SK-N-SH (cell line): ENCODE measurements at regions not wholly inside any gene's neighbourhood (a gene's known extent, or its start where the extent isn't known, plus 50 kb on each side); places are given as distances from the start of the nearest gene placed in this dataset.

Experiments
- CTCF ChIA-PET: fragments of 300-600, 350-600 bp; formaldehyde crosslinking; extraction: SDS; loops from one replicate; lab custom pipeline; 2021; lab: Yijun Ruan, JAX
- POLR2A ChIA-PET: fragments of 350-600 bp; sonication (Branson Sonifier 250); formaldehyde crosslinking; extraction: SDS; loops from one replicate; lab custom pipeline; 2020; ENCODE audit warnings: antibody characterized with exemption, inconsistent platforms; lab: Yijun Ruan, JAX
- DNase-seq: peaks from one replicate; pipeline ENCODE4 v3.0.0; 2012
- H2AFZ ChIP-seq: fragments of 200-600 bp; sonication (generic); 2 replicates; pipeline ENCODE4 v1.8.1; 2016; ENCODE audit warnings: antibody characterized with exemption, mild to moderate bottlenecking, low read depth
- H3F3A ChIP-seq: fragments of 200-600 bp; sonication (generic); replicated peaks from 2 replicates; pipeline ENCODE3; 2016; ENCODE audit warnings: antibody characterized with exemption, mild to moderate bottlenecking; ENCODE audit not compliant: insufficient read depth
- H3K27ac ChIP-seq, 2 experiments: fragments of 200-500 bp in 1 of 2; fragments of 200-600 bp in 1 of 2; sonication (Bioruptor generic) in 1 of 2; sonication (generic), shearing (Covaris generic) in 1 of 2; 2 replicates each; pipeline versions ENCODE4 v1.5.1 to v1.6.1; 2014 to 2016; ENCODE audit warnings: low read depth in 2 of 2, inconsistent platforms in 1 of 2, low read length in 1 of 2, mild to moderate bottlenecking in 1 of 2, mixed read lengths in 1 of 2
- H3K27me3 ChIP-seq: fragments of 200-600 bp; sonication (generic), shearing (Covaris generic); 2 replicates; pipeline ENCODE4 v1.6.1; 2016; ENCODE audit warnings: mixed run types; ENCODE audit not compliant: insufficient read depth
- H3K36me3 ChIP-seq, 2 experiments: fragments of 200-500 bp in 1 of 2; fragments of 200-600 bp in 1 of 2; sonication (Bioruptor generic) in 1 of 2; sonication (generic) in 1 of 2; replicated peaks in 1 of 2; 2 replicates each; pipeline versions ENCODE3 to v1.5.1; 2014 to 2016; ENCODE audit warnings: low read length in 1 of 2, mild to moderate bottlenecking in 1 of 2; ENCODE audit not compliant: insufficient read depth in 2 of 2, control insufficient read depth in 1 of 2
- H3K4me1 ChIP-seq, 2 experiments: fragments of 200-500 bp in 1 of 2; fragments of 200-600 bp in 1 of 2; sonication (Bioruptor generic) in 1 of 2; sonication (generic), shearing (Covaris generic) in 1 of 2; 2 replicates each; pipeline versions ENCODE4 v1.5.1 to v1.6.1; 2014 to 2016; ENCODE audit warnings: low read depth in 1 of 2, low read length in 1 of 2, mixed run types in 1 of 2; ENCODE audit not compliant: insufficient read depth in 2 of 2, control insufficient read depth in 1 of 2
- H3K4me2 ChIP-seq: fragments of 200-600 bp; sonication (generic), shearing (Covaris generic); 2 replicates; pipeline ENCODE4 v1.6.1; 2017; ENCODE audit warnings: mixed run types
- H3K4me3 ChIP-seq, 2 experiments: fragments of 200-500 bp in 1 of 2; fragments of 200-600 bp in 1 of 2; sonication (Bioruptor generic) in 1 of 2; sonication (generic), shearing (Covaris generic) in 1 of 2; 2 replicates each; pipeline versions ENCODE4 v1.5.1 to v1.8.1; 2014 to 2016; ENCODE audit warnings: low read depth in 2 of 2, inconsistent platforms in 1 of 2, low read length in 1 of 2, mild to moderate bottlenecking in 1 of 2, mixed read lengths in 1 of 2, moderate library complexity in 1 of 2
- H3K79me2 ChIP-seq: fragments of 200-600 bp; sonication (generic); 2 replicates; pipeline ENCODE4 v1.8.1; 2017; ENCODE audit warnings: mild to moderate bottlenecking; ENCODE audit not compliant: insufficient read depth
- H3K9ac ChIP-seq: fragments of 200-600 bp; sonication (generic); 2 replicates; pipeline ENCODE4 v1.6.1; 2017; ENCODE audit warnings: mixed run types
- H3K9me2 ChIP-seq: fragments of 200-600 bp; sonication (generic); 2 replicates; pipeline ENCODE4 v1.6.1; 2017; ENCODE audit warnings: mixed run types
- H3K9me3 ChIP-seq: fragments of 200-600 bp; sonication (generic); 2 replicates; pipeline ENCODE4 v1.6.1; 2017; ENCODE audit warnings: mixed run types, mild to moderate bottlenecking, moderate library complexity
- H4K20me1 ChIP-seq: fragments of 200-600 bp; sonication (generic); 2 replicates; pipeline ENCODE4 v1.6.1; 2017; ENCODE audit warnings: mild to moderate bottlenecking, mixed run types; ENCODE audit not compliant: insufficient read depth
- CHD2 ChIP-seq: fragments of 150-350 bp; IDR thresholded peaks from 2 replicates; pipeline ENCODE4 v1.6.1; 2018; ENCODE audit warnings: low read length; ENCODE audit not compliant: partially characterized antibody
- EP300 ChIP-seq, 2 experiments: IDR thresholded peaks; 2 replicates each; pipeline versions ENCODE4 v1.4.0 to v1.6.1; 2012; ENCODE audit warnings: borderline replicate concordance in 1 of 2, low read depth in 1 of 2, low read length in 1 of 2
- EZH2phosphoT487 ChIP-seq: fragments of 200-600 bp; sonication (generic); IDR thresholded peaks from 2 replicates; pipeline ENCODE4 v1.6.1; 2017; ENCODE audit warnings: low read depth, mixed run types, mild to moderate bottlenecking, antibody characterized with exemption, moderate library complexity, borderline replicate concordance
- FOXJ3 ChIP-seq: sonication (generic); formaldehyde crosslinking; IDR thresholded peaks from 2 replicates; pipeline ENCODE4 v1.5.1; 2020; ENCODE audit warnings: mild to moderate bottlenecking, missing genetic modification reagents
- GABPA ChIP-seq: IDR thresholded peaks from 2 replicates; pipeline ENCODE4 v1.4.0; 2012; ENCODE audit warnings: low read depth, mild to moderate bottlenecking
- GATA2 ChIP-seq: sonication (generic); formaldehyde crosslinking; IDR thresholded peaks from 2 replicates; pipeline ENCODE4 v1.5.0; 2020; ENCODE audit warnings: mild to moderate bottlenecking, missing genetic modification reagents
- NRF1 ChIP-seq: IDR thresholded peaks from 2 replicates; pipeline ENCODE4 v1.6.1; 2012; ENCODE audit warnings: low read depth, mild to moderate bottlenecking, low read length
- RXRA ChIP-seq: IDR thresholded peaks from 2 replicates; pipeline ENCODE4 v1.4.0; 2012; ENCODE audit warnings: low read depth, mild to moderate bottlenecking, borderline replicate concordance
- WGBS: methylation state at CpG from one replicate; pipeline ENCODE4 v1.1.6; 2017; ENCODE audit warnings: low lambda C conversion rate; 5-methylcytosine and 5-hydroxymethylcytosine counted together
- TF ChIP-seq, protein P1 (sequence below): IDR thresholded peaks from 2 replicates; pipeline ENCODE4 v1.6.1; 2012; ENCODE audit warnings: mild to moderate bottlenecking, low read depth, low read length, moderate library complexity
- TF ChIP-seq, protein P2 (sequence below): IDR thresholded peaks from 2 replicates; pipeline ENCODE4 v1.4.0; 2012; ENCODE audit warnings: low read depth

DNA sequence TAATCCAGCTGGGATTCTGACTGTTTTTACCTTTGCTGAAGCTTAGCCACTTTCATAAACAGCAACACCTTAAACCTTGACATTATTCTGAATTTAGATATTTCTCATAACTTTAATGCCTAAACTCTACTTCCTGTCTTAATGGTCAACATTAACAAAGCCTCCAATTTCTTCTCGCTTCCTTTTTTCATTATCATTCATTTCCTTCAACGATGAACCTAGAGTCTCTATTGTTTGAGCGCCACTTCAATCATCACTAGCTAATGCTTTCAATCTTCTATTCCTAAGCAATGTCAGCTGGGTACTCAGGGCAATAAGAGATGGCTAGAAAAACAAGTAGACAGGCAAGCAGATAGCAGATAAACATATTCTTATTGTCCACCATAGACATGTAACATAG, 96.6 kb upstream of the TMEM196 start (continued):
- TF ChIP-seq, protein P1, sequence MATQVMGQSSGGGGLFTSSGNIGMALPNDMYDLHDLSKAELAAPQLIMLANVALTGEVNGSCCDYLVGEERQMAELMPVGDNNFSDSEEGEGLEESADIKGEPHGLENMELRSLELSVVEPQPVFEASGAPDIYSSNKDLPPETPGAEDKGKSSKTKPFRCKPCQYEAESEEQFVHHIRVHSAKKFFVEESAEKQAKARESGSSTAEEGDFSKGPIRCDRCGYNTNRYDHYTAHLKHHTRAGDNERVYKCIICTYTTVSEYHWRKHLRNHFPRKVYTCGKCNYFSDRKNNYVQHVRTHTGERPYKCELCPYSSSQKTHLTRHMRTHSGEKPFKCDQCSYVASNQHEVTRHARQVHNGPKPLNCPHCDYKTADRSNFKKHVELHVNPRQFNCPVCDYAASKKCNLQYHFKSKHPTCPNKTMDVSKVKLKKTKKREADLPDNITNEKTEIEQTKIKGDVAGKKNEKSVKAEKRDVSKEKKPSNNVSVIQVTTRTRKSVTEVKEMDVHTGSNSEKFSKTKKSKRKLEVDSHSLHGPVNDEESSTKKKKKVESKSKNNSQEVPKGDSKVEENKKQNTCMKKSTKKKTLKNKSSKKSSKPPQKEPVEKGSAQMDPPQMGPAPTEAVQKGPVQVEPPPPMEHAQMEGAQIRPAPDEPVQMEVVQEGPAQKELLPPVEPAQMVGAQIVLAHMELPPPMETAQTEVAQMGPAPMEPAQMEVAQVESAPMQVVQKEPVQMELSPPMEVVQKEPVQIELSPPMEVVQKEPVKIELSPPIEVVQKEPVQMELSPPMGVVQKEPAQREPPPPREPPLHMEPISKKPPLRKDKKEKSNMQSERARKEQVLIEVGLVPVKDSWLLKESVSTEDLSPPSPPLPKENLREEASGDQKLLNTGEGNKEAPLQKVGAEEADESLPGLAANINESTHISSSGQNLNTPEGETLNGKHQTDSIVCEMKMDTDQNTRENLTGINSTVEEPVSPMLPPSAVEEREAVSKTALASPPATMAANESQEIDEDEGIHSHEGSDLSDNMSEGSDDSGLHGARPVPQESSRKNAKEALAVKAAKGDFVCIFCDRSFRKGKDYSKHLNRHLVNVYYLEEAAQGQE: no peak
- no peak for TF ChIP-seq GABPA
- TF ChIP-seq FOXJ3: no peak

DNA sequence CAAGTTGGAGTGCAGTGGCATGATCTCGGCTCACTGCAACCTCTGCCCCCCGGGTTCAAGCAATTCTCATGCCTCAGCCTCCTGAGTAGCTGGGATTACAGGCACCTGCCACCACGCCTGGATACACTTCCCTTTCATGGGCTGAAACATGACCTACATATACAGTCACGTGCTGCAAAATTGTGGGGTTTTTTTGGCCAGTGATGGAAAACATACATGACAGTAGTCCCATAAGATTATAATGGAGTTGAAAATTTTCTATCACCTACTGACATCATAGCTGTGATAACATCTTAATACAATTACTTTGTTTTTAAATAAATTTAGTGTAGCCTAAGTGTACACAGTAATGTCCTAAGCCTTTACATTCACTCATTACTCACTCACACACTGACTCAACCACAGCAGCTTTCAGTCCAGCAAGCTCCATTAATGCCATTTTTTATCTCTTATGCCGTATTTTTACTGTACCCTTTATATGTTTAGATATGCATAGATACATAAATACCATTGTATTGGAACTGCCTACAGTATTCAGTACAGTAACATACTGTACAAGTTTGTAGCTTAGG, 79.9 kb upstream of the TMEM196 start:
- TF ChIP-seq RXRA (no peak), CHD2 (no peak), EP300 (IDR thresholded peaks at IDR 0.05; ENCODE audit: borderline replicate concordance in 1 of 2, low read depth in 1 of 2, low read length in 1 of 2) (no peak), EZH2phosphoT487 (no peak)
- no peaks in the 10 kb centered on the region for H3K4me1 ChIP-seq
- no peak for DNase-seq
- no peaks in the 10 kb centered on the region for H3K27me3 ChIP-seq
- H3K27ac ChIP-seq: no peak overlapping the region
- no peaks in the 10 kb centered on the region for H4K20me1 ChIP-seq
- H2AFZ ChIP-seq: no peak overlapping the region
- WGBS: 7% methylated on average over 5 of the region's 5 CpGs
- no peak overlapping the region for H3K4me2 ChIP-seq
- no peaks in the 10 kb centered on the region for H3K9me3 ChIP-seq
- no peak overlapping the region for H3K9ac ChIP-seq
- H3F3A ChIP-seq: no peaks in the 10 kb centered on the region
- H3K4me3 ChIP-seq: no peak overlapping the region
- no peaks in the 10 kb centered on the region for H3K36me3 ChIP-seq
- no peaks in the 10 kb centered on the region for H3K79me2 ChIP-seq
- CTCF ChIA-PET: interaction anchor here (1.0 kb wide), 1 partner anchor 99 kb away, joined by 3 read pairs; no protein-coding TSS in a partner anchor
- POLR2A ChIA-PET: no interaction called here
- no peaks in the 10 kb centered on the region; the same call in 1 of the 2 replicates for H3K9me2 ChIP-seq

- Histone ChIP-seq H3F3A (no peaks in the 10 kb centered on the region), H4K20me1 (no peaks in the 10 kb centered on the region), H3K9ac (no peak overlapping the region), H3K4me1 (no peaks in the 10 kb centered on the region), H2AFZ (no peak overlapping the region), H3K4me3 (no peak overlapping the region), H3K27ac (no peak overlapping the region), H3K4me2 (no peak overlapping the region), H3K27me3 (no peaks in the 10 kb centered on the region), H3K9me2 (no peaks in the 10 kb centered on the region; the same call in 1 of the 2 replicates), H3K79me2 (no peaks in the 10 kb centered on the region), H3K36me3 (no peaks in the 10 kb centered on the region), H3K9me3 (no peaks in the 10 kb centered on the region)
- DNase-seq: no peak
- WGBS: 6% methylated on average over 1 of the region's 1 CpG
- ChIA-PET CTCF (no interaction called here), POLR2A (no interaction called here)
- TF ChIP-seq, protein P2, sequence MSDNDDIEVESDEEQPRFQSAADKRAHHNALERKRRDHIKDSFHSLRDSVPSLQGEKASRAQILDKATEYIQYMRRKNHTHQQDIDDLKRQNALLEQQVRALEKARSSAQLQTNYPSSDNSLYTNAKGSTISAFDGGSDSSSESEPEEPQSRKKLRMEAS: no peak
- TF ChIP-seq GATA2 (CRISPR knock-in tag): no peak
- no peak for TF ChIP-seq NRF1
Observed at GRCh38 chr7:19852192-19852591, 78.8 kb upstream of the TMEM196 start.
